ENCODE measurements at regions not wholly inside any gene's neighbourhood (a gene's known extent, or its start where the extent isn't known, plus 50 kb on each side); places are given as distances from the start of the nearest gene placed in this dataset.
A peak's percentile ranks its signal among the peaks of the same experiment; 100 is the strongest.

DNA sequence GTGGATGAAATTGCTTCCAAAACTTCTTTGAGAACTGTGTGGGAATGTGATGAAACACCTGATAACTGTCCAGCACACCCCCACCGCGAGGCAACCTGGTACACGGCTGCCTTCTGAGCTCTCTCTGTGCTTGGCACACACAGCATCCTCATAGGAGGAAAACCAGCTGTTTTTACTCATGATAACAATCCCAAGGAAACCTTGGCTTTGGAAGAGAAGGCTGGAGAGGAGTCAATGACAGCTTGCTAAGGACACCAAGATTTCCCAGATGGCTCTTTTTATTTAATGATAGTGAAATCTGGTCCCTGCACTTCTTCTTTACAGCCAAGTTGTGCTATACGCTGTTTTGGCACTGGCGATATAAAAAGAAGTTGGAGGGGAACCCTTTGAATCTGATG is 232.5 kb upstream of the FN1 start:
- Histone ChIP-seq H3K27ac (no peak overlapping the region), H3K4me1 (ENCODE audit: control insufficient read depth in 1 of 2, low read depth in 2 of 2) (peaks cover 14 to 39% of the 10 kb centered on the region in 2 donors), H3K4me3 (no peak overlapping the region), H3K27me3 (replicated peaks; ENCODE audit: insufficient read depth) (no peaks in the 10 kb centered on the region), H3K36me3 (no peaks in the 10 kb centered on the region), H3K9me3 (no peaks in the 10 kb centered on the region)
- DNase-seq (ENCODE audit: low spot score), result no peak
- no peak for ATAC-seq (ENCODE audit: insufficient number of reproducible peaks, low FRiP score, low read depth)
- TF ChIP-seq, protein P1, sequence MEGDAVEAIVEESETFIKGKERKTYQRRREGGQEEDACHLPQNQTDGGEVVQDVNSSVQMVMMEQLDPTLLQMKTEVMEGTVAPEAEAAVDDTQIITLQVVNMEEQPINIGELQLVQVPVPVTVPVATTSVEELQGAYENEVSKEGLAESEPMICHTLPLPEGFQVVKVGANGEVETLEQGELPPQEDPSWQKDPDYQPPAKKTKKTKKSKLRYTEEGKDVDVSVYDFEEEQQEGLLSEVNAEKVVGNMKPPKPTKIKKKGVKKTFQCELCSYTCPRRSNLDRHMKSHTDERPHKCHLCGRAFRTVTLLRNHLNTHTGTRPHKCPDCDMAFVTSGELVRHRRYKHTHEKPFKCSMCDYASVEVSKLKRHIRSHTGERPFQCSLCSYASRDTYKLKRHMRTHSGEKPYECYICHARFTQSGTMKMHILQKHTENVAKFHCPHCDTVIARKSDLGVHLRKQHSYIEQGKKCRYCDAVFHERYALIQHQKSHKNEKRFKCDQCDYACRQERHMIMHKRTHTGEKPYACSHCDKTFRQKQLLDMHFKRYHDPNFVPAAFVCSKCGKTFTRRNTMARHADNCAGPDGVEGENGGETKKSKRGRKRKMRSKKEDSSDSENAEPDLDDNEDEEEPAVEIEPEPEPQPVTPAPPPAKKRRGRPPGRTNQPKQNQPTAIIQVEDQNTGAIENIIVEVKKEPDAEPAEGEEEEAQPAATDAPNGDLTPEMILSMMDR (IDR thresholded peaks at IDR 0.05), result no peak

DNA sequence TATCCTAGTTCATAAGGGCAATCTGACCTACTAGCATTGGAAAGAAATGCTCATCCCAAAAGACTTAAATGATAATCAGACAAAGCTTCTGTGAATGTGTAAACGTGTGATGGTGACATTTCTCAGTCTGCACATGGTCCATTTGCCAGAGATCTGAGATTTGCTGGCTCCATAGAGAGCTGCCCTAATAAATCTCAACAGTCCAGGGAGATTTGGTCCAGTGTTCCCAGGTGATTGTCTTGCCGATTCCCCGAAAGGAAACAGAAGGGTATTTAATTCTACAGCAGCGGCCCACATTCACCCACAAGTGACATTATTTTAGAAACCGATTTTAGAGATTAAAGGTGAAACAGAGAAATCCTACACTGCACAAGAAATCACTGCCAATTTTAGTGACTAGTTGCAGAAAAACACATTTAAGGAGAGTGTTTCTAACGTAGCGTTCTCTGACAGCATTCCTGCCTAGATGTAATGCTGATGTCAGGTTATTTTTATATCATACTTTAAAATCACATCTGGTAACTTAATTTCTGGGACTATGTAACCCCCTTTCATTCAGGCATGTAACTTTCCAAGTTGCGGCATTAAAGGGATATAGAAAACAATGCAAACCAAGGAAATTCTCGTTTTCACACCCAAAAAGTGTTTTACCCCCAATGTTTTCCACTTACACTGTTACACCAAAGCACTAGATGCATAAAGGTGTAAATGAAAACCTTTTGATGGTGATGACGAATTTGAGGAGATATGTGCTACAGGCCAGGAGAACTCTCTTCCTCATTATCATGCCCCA is 231.9 kb upstream of the FN1 start:
- TF ChIP-seq, protein P1 (IDR thresholded peaks at IDR 0.05), result no peak
- no peak for ATAC-seq (ENCODE audit: insufficient number of reproducible peaks, low FRiP score, low read depth)
- H3K27ac ChIP-seq, result no peak overlapping the region

DNA sequence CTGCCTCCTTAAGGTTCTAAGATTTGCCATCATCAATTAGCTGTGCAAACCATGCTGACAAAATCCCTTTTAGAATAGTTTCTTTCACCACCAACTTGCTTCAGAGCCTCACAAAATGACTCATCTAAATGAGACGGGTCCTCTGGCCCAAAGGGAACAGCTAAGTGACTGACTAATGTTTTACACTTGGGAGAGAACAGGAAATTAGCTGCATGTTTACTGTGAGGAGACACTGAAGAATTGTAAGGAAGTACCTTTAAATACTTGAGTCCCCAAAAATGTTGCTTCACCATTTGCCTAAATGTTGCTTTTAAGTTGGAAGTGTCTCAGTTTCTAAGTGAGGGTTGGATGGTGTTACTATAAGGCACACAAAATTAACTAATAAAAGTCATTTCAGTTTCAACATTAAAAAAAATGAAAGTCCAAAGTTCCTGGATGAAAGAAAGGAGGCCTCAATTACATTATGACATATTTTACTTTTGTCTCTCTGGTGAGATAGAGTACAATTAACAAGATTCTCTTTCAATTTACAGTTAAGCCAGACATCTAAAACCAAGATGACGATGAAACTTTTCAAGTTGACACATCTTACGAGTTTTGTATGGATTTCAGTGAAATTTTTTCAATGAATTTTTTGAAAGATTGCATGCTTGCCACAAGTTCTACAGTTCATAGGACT is 229.1 kb upstream of the FN1 start:
- Histone ChIP-seq H3K27ac (peak overlapping the region; percentile 33 to 66), H3K36me3 (no peaks in the 10 kb centered on the region), H3K4me1 (ENCODE audit: control insufficient read depth in 1 of 2, low read depth in 2 of 2) (peaks cover 14 to 39% of the 10 kb centered on the region in 2 donors), H3K27me3 (replicated peaks; ENCODE audit: insufficient read depth) (no peaks in the 10 kb centered on the region), H3K9me3 (no peaks in the 10 kb centered on the region), H3K4me3 (no peak overlapping the region)
- ATAC-seq (ENCODE audit: insufficient number of reproducible peaks, low FRiP score, low read depth) (peak; percentile 89), DNase-seq (ENCODE audit: low spot score) (no peak)
- TF ChIP-seq, protein P1 (IDR thresholded peaks at IDR 0.05), result no peak

More for the DNA sequence above, 231.9 kb upstream of the FN1 start:
- peaks cover 14 to 39% of the 10 kb centered on the region in 2 donors for H3K4me1 ChIP-seq (ENCODE audit: control insufficient read depth in 1 of 2, low read depth in 2 of 2)
- no peaks in the 10 kb centered on the region for H3K36me3 ChIP-seq
- H3K27me3 ChIP-seq (replicated peaks; ENCODE audit: insufficient read depth), result no peaks in the 10 kb centered on the region
- no peak for DNase-seq (ENCODE audit: low spot score)
- no peak overlapping the region for H3K4me3 ChIP-seq
- no peaks in the 10 kb centered on the region for H3K9me3 ChIP-seq

DNA sequence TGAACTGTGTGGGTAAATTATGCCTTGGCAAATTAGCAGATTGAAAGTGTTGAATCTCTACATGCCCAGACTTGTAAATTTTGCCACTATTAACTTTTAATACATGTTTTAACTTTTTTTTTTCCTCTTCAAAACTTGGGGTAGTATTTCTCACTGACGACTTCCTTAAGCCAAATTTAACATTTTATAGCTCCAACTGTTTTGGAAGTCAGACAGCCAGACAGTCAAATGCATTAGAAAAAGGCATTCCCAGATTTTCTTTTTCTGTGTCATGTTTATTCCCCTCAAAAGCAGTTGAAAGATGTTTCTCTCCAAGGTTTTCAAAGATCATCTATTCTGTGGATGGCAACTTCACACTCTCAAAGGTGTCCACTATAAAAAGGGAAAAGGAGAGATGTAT is 226.8 kb upstream of the FN1 start:
- no peak for DNase-seq (ENCODE audit: low spot score)
- H3K4me3 ChIP-seq, result no peak overlapping the region
- H3K36me3 ChIP-seq, result no peaks in the 10 kb centered on the region
- H3K4me1 ChIP-seq (ENCODE audit: control insufficient read depth in 1 of 2, low read depth in 2 of 2), result peaks cover 9 to 41% of the 10 kb centered on the region in 2 donors
- no peaks in the 10 kb centered on the region for H3K27me3 ChIP-seq (replicated peaks; ENCODE audit: insufficient read depth)
- H3K9me3 ChIP-seq, result no peaks in the 10 kb centered on the region
- ATAC-seq (ENCODE audit: insufficient number of reproducible peaks, low FRiP score, low read depth), result no peak
- TF ChIP-seq, protein P1 (IDR thresholded peaks at IDR 0.05), result no peak
- no peak overlapping the region for H3K27ac ChIP-seq

DNA sequence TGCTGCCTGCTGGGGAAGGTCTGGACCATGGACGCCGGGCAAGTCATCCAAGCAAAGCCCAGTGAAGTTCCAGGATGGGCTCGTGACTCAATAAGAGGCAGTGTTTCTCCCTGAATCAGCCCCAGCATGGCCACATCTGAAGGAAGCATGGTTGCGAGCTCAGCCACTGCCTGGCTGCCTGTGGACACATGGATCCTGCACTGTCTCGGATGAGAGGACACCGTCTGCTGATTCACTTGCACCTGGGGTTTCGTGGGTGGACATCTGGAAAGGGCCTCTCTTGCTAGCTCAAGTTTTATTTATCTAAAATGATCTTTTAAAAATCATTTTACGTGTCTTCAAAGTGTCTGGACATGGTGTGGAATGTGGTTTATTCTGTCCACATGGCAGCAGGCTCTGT is 224.8 kb upstream of the FN1 start:
- H3K36me3 ChIP-seq, result no peaks in the 10 kb centered on the region
- no peak overlapping the region for H3K4me3 ChIP-seq
- H3K27ac ChIP-seq, result no peak overlapping the region
- TF ChIP-seq, protein P1 (IDR thresholded peaks at IDR 0.05), result no peak
- no peaks in the 10 kb centered on the region for H3K9me3 ChIP-seq
- H3K27me3 ChIP-seq (replicated peaks; ENCODE audit: insufficient read depth), result no peaks in the 10 kb centered on the region
- H3K4me1 ChIP-seq (ENCODE audit: control insufficient read depth in 1 of 2, low read depth in 2 of 2), result peaks cover 9 to 40% of the 10 kb centered on the region in 2 donors
- DNase-seq (ENCODE audit: low spot score) (no peak), ATAC-seq (ENCODE audit: insufficient number of reproducible peaks, low FRiP score, low read depth) (no peak)

Measured in thoracic aorta (tissue), 2 donors.